ENCODE measurements at regions not wholly inside any gene's neighbourhood (a gene's known extent, or its start where the extent isn't known, plus 50 kb on each side); places are given as distances from the start of the nearest gene placed in this dataset.
A peak's percentile ranks its signal among the peaks of the same experiment; 100 is the strongest.

DNA sequence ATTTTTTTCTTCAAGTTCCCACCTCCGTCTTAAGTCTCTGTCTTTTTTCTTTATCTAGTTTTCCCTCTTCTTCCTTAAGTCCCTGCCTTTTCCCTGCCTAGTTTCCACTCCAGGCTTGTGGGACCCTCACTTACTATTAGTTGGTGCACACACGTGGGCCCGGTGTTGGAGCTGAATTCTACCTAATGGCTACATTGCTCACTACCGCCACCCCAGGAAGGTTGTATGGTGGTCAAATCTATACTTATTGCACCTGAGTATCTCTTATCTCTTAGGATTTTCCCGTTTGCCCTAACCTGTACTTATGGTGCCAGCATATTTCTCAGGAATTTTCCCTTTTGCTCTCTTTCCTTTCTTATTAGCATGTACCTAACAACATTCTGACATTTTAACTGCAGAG is 692.8 kb downstream of the EPM2A start:
- no peaks in the 10 kb centered on the region for H3K9me3 Mint-ChIP-seq (ENCODE audit: low read depth)
- no peak for DNase-seq
- no peak for ATAC-seq
- peaks cover 15% of the 10 kb centered on the region for H3K27me3 Mint-ChIP-seq
- no peak overlapping the region for H3K4me3 Mint-ChIP-seq
- H3K36me3 Mint-ChIP-seq: no peaks in the 10 kb centered on the region
- H3K4me1 Mint-ChIP-seq: peaks cover 5% of the 10 kb centered on the region
- CTCF ChIA-PET: no interaction called here
- no peak overlapping the region for H3K27ac Mint-ChIP-seq

DNA sequence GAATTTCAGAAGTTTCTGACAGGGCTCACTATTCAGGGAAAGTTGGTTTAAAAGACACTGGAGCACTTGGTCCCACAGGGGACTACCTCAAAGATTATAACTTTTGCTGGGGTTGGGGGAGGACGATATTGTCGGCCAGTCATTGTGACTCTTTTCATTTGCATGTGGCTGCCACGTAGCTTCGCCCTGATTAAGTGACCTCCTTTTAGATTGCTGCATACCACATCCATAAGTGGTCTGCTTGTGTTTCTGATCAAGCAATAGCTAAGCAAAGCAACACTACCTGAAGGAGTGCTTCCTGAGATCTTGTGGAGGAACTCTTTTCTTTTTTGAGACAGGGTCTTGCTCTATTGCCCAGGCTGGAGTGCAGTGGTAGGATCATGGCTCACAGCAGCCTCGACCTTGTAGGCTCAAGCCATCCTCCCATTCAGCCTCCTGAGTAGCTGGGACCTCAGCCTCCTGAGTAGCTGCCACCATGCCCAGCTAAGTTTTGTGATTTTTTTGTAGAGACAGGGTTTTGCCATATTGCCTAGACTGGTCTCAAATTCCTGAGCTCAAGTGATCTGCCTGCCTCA is 691.3 kb downstream of the EPM2A start:
- no peak overlapping the region for H3K27ac Mint-ChIP-seq
- no peak for DNase-seq
- ATAC-seq: no peak

DNA sequence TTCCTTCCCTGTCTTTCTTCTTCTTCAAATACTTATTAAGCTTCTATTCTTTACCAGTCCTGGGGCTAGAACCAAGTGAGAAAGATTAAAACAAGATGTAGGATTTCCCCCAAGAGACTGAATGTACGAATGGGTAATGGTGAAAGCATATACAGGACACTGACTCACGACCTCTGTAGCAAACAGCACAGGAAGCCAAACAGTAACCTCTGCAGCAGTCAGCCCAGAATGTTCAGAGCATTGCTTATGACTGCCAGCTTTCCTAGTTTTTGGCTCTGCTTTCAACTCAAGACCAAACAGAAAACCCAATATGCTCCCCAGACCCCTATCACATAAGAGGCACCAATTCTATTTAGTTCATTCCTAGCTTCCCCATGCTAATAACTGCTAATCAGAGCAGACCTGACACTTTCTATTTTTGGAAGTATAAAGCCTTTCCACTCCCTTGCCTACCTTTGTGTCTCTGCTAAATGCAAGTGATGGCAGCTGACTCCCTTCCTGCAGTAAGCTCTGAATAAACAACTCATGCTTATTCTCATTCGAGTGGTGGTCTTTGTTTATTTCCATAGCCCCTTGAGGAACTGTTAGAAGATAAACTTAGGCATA is 690.6 kb downstream of the EPM2A start:
- no peaks in the 10 kb centered on the region for H3K9me3 Mint-ChIP-seq (ENCODE audit: low read depth)
- no peak for DNase-seq
- no peak overlapping the region for H3K27ac Mint-ChIP-seq
- H3K36me3 Mint-ChIP-seq: no peaks in the 10 kb centered on the region
- H3K4me1 Mint-ChIP-seq: peaks cover 5% of the 10 kb centered on the region
- H3K27me3 Mint-ChIP-seq: peaks cover 16% of the 10 kb centered on the region
- ATAC-seq: peak; percentile 49
- CTCF ChIA-PET: no interaction called here
- no peak overlapping the region for H3K4me3 Mint-ChIP-seq

More for the DNA sequence above, 691.3 kb downstream of the EPM2A start:
- peaks cover 5% of the 10 kb centered on the region for H3K4me1 Mint-ChIP-seq
- peaks cover 15% of the 10 kb centered on the region for H3K27me3 Mint-ChIP-seq
- H3K9me3 Mint-ChIP-seq (ENCODE audit: low read depth): no peaks in the 10 kb centered on the region
- no peak overlapping the region for H3K4me3 Mint-ChIP-seq
- CTCF ChIA-PET: no interaction called here
- H3K36me3 Mint-ChIP-seq: no peaks in the 10 kb centered on the region

DNA sequence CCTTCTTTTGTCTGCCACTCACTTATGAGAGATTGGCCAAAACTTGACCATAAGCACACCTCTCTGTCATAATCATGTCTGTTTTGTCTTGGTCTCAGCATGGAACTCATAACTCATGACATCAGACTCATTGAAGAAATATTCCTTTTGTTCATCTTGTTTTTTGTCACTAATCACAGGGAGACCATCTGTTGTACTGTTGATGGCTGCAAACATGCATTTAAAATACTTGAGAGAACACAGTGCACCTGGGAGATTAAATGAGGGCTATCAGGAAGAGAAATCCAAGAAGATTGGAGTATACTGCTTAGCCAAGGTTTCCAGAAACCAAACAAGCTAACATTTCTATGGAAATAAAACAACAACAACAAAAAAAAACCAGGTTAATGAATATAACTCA is 689.7 kb downstream of the EPM2A start:
- no peaks in the 10 kb centered on the region for H3K36me3 Mint-ChIP-seq
- ATAC-seq (no peak), DNase-seq (no peak)
- no peak overlapping the region for H3K4me3 Mint-ChIP-seq
- H3K27ac Mint-ChIP-seq: no peak overlapping the region
- H3K9me3 Mint-ChIP-seq (ENCODE audit: low read depth): no peaks in the 10 kb centered on the region
- H3K27me3 Mint-ChIP-seq: peaks cover 16% of the 10 kb centered on the region
- CTCF ChIA-PET: no interaction called here
- peaks cover 5% of the 10 kb centered on the region for H3K4me1 Mint-ChIP-seq

GRCh38 chr6:145047891-145048290 is 687.4 kb downstream of the EPM2A start:
- no peaks in the 10 kb centered on the region for H3K9me3 Mint-ChIP-seq (ENCODE audit: low read depth)
- no peaks in the 10 kb centered on the region for H3K36me3 Mint-ChIP-seq
- H3K4me1 Mint-ChIP-seq: peaks cover 5% of the 10 kb centered on the region
- H3K27me3 Mint-ChIP-seq: peaks cover 12% of the 10 kb centered on the region
- no peak overlapping the region for H3K4me3 Mint-ChIP-seq
- H3K27ac Mint-ChIP-seq: no peak overlapping the region
- ATAC-seq (no peak), DNase-seq (no peak)
- CTCF ChIA-PET: no interaction called here

DNA sequence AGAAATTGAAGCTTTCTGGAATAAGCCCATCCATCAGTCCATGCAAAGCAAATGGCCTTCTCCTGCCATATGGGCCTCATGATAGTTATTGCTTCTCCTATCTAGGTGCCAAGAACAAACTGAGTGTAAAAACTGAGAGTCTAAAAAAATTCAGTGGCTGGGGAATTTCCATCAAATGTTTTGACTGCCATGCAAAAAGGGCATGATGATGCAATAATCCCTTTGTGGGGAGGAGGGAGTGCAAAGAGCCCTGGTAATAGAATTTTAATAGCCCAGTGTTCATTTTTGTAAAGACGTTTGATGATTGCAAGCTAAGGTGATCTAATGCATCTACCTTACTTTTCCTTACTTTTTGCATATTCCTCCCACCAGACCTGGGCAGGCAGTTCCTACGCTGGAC is 683.7 kb downstream of the EPM2A start:
- DNase-seq: no peak
- no peaks in the 10 kb centered on the region for H3K4me1 Mint-ChIP-seq
- CTCF ChIA-PET: no interaction called here
- no peak overlapping the region for H3K4me3 Mint-ChIP-seq
- no peaks in the 10 kb centered on the region for H3K9me3 Mint-ChIP-seq (ENCODE audit: low read depth)
- H3K27ac Mint-ChIP-seq: no peak overlapping the region
- peaks cover 5% of the 10 kb centered on the region for H3K27me3 Mint-ChIP-seq
- no peaks in the 10 kb centered on the region for H3K36me3 Mint-ChIP-seq
- no peak for ATAC-seq

DNA sequence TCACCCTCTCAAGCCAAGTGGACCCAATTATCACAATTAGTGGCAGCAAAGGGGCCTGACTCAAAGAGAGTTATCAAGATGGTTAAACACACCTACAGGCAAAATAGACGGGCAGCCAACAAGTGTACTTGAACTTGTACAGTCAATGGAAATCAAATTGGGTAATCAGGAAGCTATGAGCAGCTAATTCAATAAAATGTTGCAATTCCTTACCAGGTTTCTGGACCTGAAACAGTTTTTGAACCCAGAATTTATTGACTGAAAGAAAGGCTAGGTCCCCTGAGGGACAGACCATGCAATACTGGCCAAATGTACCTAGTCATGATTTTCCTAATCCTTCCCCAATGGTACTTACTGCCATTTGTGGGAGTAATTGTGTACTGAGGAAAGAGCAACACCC is 679.8 kb downstream of the EPM2A start:
- no peak for ATAC-seq
- no peaks in the 10 kb centered on the region for H3K36me3 Mint-ChIP-seq
- H3K4me1 Mint-ChIP-seq: no peaks in the 10 kb centered on the region
- H3K27me3 Mint-ChIP-seq: no peaks in the 10 kb centered on the region
- H3K27ac Mint-ChIP-seq: no peak overlapping the region
- CTCF ChIA-PET: no interaction called here
- H3K4me3 Mint-ChIP-seq: no peak overlapping the region
- no peak for DNase-seq
- H3K9me3 Mint-ChIP-seq (ENCODE audit: low read depth): no peaks in the 10 kb centered on the region

GRCh38 chr6:145060714-145061113 is 674.6 kb downstream of the EPM2A start:
- Mint-ChIP-seq H3K27me3 (peaks cover 16% of the 10 kb centered on the region), H3K4me1 (no peaks in the 10 kb centered on the region), H3K27ac (no peak overlapping the region), H3K9me3 (ENCODE audit: low read depth) (no peaks in the 10 kb centered on the region), H3K36me3 (no peaks in the 10 kb centered on the region), H3K4me3 (no peak overlapping the region)
- DNase-seq (no peak), ATAC-seq (no peak)
- CTCF ChIA-PET: no interaction called here

DNA sequence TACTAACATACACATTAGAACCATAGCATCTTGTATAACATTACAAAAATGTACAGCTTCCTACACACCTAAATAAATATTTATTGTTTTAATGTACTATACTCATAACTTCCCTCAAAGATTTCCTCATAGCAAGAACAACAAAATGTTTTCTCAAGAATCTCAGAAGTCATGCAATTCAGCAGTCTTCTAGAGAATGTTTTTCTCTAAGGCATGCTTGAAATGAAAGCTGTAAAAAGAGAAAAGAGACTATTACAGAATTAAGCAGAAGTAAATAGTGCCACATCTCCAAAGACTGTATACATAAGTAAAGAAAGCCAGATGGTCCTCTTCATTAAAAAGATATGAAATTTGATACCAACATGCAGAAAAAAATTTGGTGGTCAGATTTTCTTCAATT is 672.2 kb downstream of the EPM2A start:
- Mint-ChIP-seq H3K27me3 (peaks cover 25% of the 10 kb centered on the region), H3K4me3 (no peak overlapping the region), H3K27ac (no peak overlapping the region), H3K4me1 (no peaks in the 10 kb centered on the region), H3K9me3 (ENCODE audit: low read depth) (no peaks in the 10 kb centered on the region), H3K36me3 (no peaks in the 10 kb centered on the region)
- CTCF ChIA-PET: no interaction called here
- ATAC-seq (no peak), DNase-seq (no peak)

- DNase-seq: no peak
- no peaks in the 10 kb centered on the region for H3K9me3 Mint-ChIP-seq (ENCODE audit: low read depth)
- no peak overlapping the region for H3K27ac Mint-ChIP-seq
- CTCF ChIA-PET: no interaction called here
- no peaks in the 10 kb centered on the region for H3K36me3 Mint-ChIP-seq
- H3K27me3 Mint-ChIP-seq: peaks cover 28% of the 10 kb centered on the region
- no peak for ATAC-seq
- no peaks in the 10 kb centered on the region for H3K4me1 Mint-ChIP-seq
- H3K4me3 Mint-ChIP-seq: no peak overlapping the region
Measured at GRCh38 chr6:145067430-145067829, 667.9 kb downstream of the EPM2A start.

DNA sequence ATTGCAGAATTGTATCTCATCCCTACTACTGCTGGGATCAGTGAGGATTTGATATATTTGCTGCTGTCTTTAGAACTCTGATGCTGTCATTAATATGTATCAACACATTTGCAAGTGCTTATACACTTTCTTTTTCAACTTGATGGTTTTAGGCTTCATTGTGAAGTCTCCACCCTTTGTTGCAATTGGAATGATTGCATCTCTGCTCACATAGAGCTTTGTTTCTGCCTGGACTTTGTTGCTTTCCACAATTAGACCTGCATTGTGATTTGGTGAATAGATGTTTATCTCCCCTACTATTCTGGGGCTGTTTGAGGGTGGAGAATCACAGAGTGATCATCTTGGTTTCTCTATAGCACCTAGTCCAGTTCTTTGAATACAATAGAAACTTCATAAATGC is 666.7 kb downstream of the EPM2A start:
- CTCF ChIA-PET: no interaction called here
- Mint-ChIP-seq H3K4me1 (no peaks in the 10 kb centered on the region), H3K27ac (no peak overlapping the region), H3K4me3 (no peak overlapping the region), H3K9me3 (ENCODE audit: low read depth) (no peaks in the 10 kb centered on the region), H3K27me3 (peaks cover 25% of the 10 kb centered on the region), H3K36me3 (no peaks in the 10 kb centered on the region)
- ATAC-seq: no peak
- DNase-seq: no peak

DNA sequence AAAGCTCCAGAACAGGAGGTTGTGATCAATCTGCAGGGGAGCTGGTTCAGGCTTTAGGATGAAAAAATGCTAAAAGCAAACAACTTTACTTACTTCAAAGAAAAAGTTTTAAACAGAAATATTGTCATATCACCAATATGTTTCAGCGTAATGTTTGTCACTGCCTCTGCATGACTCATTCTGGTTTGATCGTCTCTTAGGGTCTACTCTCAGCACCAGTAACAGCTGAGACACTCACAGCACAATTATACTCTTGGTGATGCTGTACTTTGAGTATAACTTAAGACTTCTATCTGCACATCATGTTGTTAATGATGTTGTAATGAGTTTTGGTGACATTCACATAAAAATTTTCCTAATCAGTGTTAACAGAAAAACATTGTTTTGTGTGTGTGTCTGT is 665.4 kb downstream of the EPM2A start:
- Mint-ChIP-seq H3K4me1 (no peaks in the 10 kb centered on the region), H3K9me3 (ENCODE audit: low read depth) (no peaks in the 10 kb centered on the region), H3K27me3 (peaks cover 23% of the 10 kb centered on the region), H3K4me3 (no peak overlapping the region), H3K36me3 (no peaks in the 10 kb centered on the region), H3K27ac (no peak overlapping the region)
- CTCF ChIA-PET: no interaction called here
- ATAC-seq (no peak), DNase-seq (no peak)

GRCh38 chr6:145070791-145071190 is 664.5 kb downstream of the EPM2A start:
- Mint-ChIP-seq H3K4me1 (no peaks in the 10 kb centered on the region), H3K27ac (no peak overlapping the region), H3K27me3 (peaks cover 15% of the 10 kb centered on the region), H3K36me3 (no peaks in the 10 kb centered on the region), H3K4me3 (no peak overlapping the region), H3K9me3 (ENCODE audit: low read depth) (no peaks in the 10 kb centered on the region)
- ATAC-seq: no peak
- DNase-seq: no peak
- CTCF ChIA-PET: no interaction called here

DNA sequence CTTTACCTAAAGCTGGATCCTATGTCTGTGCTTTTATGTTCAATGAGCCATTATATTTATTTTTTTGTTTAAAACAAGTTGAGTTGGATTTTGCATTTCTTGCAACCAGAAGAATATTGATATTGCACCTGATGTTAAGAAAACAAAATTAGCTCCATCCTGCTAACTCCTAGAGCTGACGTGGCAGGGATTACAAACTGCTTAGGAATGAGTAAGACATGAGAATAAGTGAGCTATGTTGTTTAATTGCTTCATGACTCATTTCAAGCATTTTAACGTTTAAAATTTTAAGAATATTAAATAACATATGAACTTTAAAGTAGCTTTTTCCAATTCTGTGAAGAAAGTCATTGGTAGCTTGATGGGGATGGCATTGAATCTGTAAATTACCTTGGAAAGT is 663.5 kb downstream of the EPM2A start:
- CTCF ChIA-PET: no interaction called here
- no peaks in the 10 kb centered on the region for H3K4me1 Mint-ChIP-seq
- no peak for DNase-seq
- H3K9me3 Mint-ChIP-seq (ENCODE audit: low read depth): no peaks in the 10 kb centered on the region
- no peaks in the 10 kb centered on the region for H3K36me3 Mint-ChIP-seq
- no peak for ATAC-seq
- peaks cover 16% of the 10 kb centered on the region for H3K27me3 Mint-ChIP-seq
- no peak overlapping the region for H3K27ac Mint-ChIP-seq
- H3K4me3 Mint-ChIP-seq: no peak overlapping the region

GRCh38 chr6:145073811-145074210 is 661.5 kb downstream of the EPM2A start:
- DNase-seq (no peak), ATAC-seq (no peak)
- Mint-ChIP-seq H3K36me3 (no peaks in the 10 kb centered on the region), H3K4me1 (no peaks in the 10 kb centered on the region), H3K9me3 (ENCODE audit: low read depth) (no peaks in the 10 kb centered on the region), H3K4me3 (no peak overlapping the region), H3K27me3 (peaks cover 5% of the 10 kb centered on the region), H3K27ac (no peak overlapping the region)
- CTCF ChIA-PET: no interaction called here
